ENCODE measurements at regions not wholly inside any gene's neighbourhood (a gene's known extent, or its start where the extent isn't known, plus 50 kb on each side); places are given as distances from the start of the nearest gene placed in this dataset.

DNA sequence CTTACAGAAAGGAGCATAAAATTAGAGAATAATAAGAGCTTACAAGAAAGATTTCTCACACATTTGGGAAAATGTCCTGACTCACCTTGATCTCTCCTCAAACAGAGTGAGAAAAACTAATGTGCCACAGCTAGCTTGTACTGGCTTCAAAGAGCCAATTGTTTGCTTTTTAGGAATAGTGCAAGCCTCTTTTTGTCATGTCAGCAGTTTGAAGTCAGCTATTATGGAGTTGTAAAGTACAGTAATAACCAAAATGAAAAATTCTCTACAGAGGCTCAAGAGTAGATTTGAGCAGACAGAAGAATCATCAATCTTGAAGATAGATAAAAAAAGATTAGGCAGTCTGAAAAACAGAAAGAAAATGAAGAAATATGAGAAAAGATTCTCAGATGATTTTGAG is 313.4 kb upstream of the GPR149 start:
- H3K36me3 Mint-ChIP-seq, result no peaks in the 10 kb centered on the region

GRCh38 chr3:154734468-154734867 is 304.5 kb upstream of the GPR149 start:
- H3K27me3 Mint-ChIP-seq, result no peaks in the 10 kb centered on the region
- H3K9me3 Mint-ChIP-seq, result peaks cover 0 to 3% (median 0%) of the 10 kb centered on the region in 7 donors
- H3K27ac Mint-ChIP-seq, result no peak overlapping the region
- ATAC-seq (ENCODE audit: low read depth in 2 of 2) (no peak), DNase-seq (no peak)
- no peak overlapping the region for H3K4me3 Mint-ChIP-seq
- H3K36me3 Mint-ChIP-seq, result no peaks in the 10 kb centered on the region
- H3K4me1 Mint-ChIP-seq, result no peaks in the 10 kb centered on the region

More for the DNA sequence above, 313.4 kb upstream of the GPR149 start:
- Mint-ChIP-seq H3K9me3 (peaks cover 2 to 17% (median 14%) of the 10 kb centered on the region in 7 donors), H3K27ac (no peak overlapping the region), H3K27me3 (no peaks in the 10 kb centered on the region), H3K4me3 (no peak overlapping the region), H3K4me1 (no peaks in the 10 kb centered on the region)
- DNase-seq (no peak), ATAC-seq (ENCODE audit: low read depth in 2 of 2) (no peak)

DNA sequence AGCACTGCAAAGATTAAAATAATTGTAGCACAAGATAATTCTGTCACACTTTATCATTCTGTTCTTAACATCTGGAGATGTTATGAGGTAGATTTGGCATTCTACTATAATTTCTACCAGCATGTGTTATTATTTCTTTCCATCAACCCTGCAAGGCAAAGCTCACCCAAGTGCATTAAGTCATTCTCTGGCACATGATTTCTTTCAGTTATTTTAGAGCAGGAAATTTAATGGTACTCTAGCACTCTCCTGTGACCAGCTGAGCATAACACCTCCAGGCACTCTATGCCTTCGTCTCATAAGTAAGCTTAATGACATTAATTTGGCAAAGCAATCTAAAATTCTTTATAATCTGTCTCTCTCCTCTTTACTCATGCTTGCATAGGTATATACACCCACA is 300.2 kb upstream of the GPR149 start:
- no peak for ATAC-seq (ENCODE audit: low read depth in 2 of 2)

DNA sequence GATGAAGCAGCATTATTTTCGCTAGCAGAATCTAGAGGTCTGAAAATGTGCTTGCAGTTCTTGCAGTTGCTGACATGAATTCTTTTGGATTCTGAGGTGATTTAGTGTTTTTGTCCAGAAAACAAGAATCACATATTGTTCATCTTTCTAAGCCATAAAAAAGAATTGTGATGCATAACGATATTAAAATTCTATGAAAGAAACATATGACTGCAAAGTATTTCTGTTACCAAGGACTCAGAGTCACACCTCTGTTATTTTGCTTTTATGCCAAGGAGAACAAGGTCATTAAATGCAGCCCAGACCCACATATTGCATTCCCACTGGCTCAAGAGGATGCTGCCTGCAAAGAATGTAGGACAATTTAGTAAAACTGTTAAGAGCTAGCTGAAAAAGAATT is 299.8 kb upstream of the GPR149 start:
- Mint-ChIP-seq H3K36me3 (no peaks in the 10 kb centered on the region), H3K9me3 (peaks cover 0 to 5% (median 0%) of the 10 kb centered on the region in 7 donors), H3K27ac (no peak overlapping the region), H3K4me1 (no peaks in the 10 kb centered on the region), H3K4me3 (no peak overlapping the region), H3K27me3 (no peaks in the 10 kb centered on the region)
- ATAC-seq (ENCODE audit: low read depth in 2 of 2) (no peak), DNase-seq (no peak)

More for the DNA sequence above, 300.2 kb upstream of the GPR149 start:
- Mint-ChIP-seq H3K4me3 (no peak overlapping the region), H3K27ac (no peak overlapping the region), H3K4me1 (no peaks in the 10 kb centered on the region), H3K9me3 (peaks cover 0 to 5% (median 0%) of the 10 kb centered on the region in 7 donors), H3K36me3 (no peaks in the 10 kb centered on the region), H3K27me3 (no peaks in the 10 kb centered on the region)
- DNase-seq, result no peak

DNA sequence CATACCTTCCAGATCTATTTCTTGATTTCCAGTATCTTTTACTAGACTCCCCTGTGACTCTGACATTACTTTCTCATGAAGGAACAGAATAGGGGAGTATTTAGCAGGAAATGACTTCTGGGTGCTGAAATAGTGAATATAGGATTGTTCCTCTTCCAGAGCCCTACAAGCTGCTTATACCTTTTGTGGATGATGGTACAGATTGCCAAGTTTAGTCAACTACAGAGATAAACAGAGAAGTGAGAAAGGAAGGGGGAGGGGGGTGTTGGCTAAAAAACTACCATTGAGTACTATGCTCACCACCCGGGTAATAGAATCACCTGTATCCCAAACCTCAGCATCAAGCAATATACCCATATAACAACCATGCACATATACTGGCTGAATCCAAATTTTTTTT is 298.3 kb upstream of the GPR149 start:
- Mint-ChIP-seq H3K9me3 (peaks cover 0 to 5% (median 0%) of the 10 kb centered on the region in 7 donors), H3K4me1 (no peaks in the 10 kb centered on the region), H3K27ac (no peak overlapping the region), H3K36me3 (no peaks in the 10 kb centered on the region), H3K4me3 (no peak overlapping the region), H3K27me3 (peaks cover 0 to 8% (median 0%) of the 10 kb centered on the region in 3 donors)
- DNase-seq, result no peak
- ATAC-seq (ENCODE audit: low read depth in 2 of 2), result no peak

DNA sequence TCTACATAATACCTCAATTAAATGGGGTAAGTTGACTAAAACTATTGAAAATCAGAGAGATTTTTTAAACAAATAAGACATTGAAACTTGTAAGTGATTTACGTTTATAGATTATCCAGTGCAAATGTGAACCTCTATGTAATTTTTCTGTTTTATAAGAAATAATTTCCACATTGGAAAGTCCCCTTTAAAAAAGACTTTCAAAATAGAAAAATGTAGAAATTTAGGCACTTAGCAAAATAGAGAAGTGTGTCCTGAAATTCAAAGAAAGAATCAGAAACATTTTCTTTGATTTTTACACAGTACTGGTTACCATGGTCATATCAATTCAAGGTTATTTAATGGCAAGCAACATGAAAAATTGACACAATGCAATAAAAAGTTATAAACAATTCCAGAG is 290.9 kb upstream of the GPR149 start:
- Mint-ChIP-seq H3K27me3 (peaks cover 0 to 8% (median 0%) of the 10 kb centered on the region in 3 donors), H3K36me3 (no peaks in the 10 kb centered on the region), H3K9me3 (no peaks in the 10 kb centered on the region), H3K4me3 (no peak overlapping the region), H3K4me1 (no peaks in the 10 kb centered on the region), H3K27ac (no peak overlapping the region)
- DNase-seq (no peak), ATAC-seq (ENCODE audit: low read depth in 2 of 2) (no peak)

GRCh38 chr3:154718053-154718452 is 288.1 kb upstream of the GPR149 start:
- H3K4me3 Mint-ChIP-seq, result no peak overlapping the region
- no peaks in the 10 kb centered on the region for H3K27me3 Mint-ChIP-seq
- H3K4me1 Mint-ChIP-seq, result no peaks in the 10 kb centered on the region
- ATAC-seq (ENCODE audit: low read depth in 2 of 2), result no peak
- no peaks in the 10 kb centered on the region for H3K9me3 Mint-ChIP-seq
- no peak overlapping the region for H3K27ac Mint-ChIP-seq
- no peaks in the 10 kb centered on the region for H3K36me3 Mint-ChIP-seq
- no peak for DNase-seq

GRCh38 chr3:154716170-154716569 is 286.2 kb upstream of the GPR149 start:
- no peaks in the 10 kb centered on the region for H3K9me3 Mint-ChIP-seq
- DNase-seq (no peak), ATAC-seq (ENCODE audit: low read depth in 2 of 2) (no peak)
- H3K4me3 Mint-ChIP-seq, result no peak overlapping the region
- H3K4me1 Mint-ChIP-seq, result no peaks in the 10 kb centered on the region
- H3K36me3 Mint-ChIP-seq, result no peaks in the 10 kb centered on the region
- no peaks in the 10 kb centered on the region for H3K27me3 Mint-ChIP-seq
- H3K27ac Mint-ChIP-seq, result no peak overlapping the region

DNA sequence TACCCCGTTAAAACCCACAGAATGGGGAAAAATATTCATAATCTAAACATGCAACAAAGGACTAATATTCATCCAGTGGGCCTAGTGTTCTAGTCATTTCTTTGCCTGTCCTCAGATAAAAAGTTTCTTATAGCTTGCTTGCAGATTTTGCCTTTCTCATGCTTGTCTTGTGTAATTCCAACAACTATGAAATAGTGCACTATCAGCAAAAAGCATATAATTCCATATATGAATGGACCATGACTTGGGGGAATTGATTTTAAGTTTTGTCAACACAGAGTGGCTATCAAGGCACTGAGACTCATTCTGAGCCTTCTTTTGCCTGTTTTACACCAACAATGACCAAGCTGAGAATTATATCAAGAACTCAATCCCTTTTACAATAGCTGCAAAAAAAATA is 278.6 kb upstream of the GPR149 start:
- H3K4me1 Mint-ChIP-seq, result no peaks in the 10 kb centered on the region
- no peaks in the 10 kb centered on the region for H3K36me3 Mint-ChIP-seq
- ATAC-seq (ENCODE audit: low read depth in 2 of 2) (no peak), DNase-seq (no peak)
- peaks cover 0 to 6% (median 0%) of the 10 kb centered on the region in 7 donors for H3K9me3 Mint-ChIP-seq
- H3K27ac Mint-ChIP-seq, result no peak overlapping the region
- H3K27me3 Mint-ChIP-seq, result no peaks in the 10 kb centered on the region
- H3K4me3 Mint-ChIP-seq, result no peak overlapping the region

- DNase-seq (no peak), ATAC-seq (ENCODE audit: low read depth in 2 of 2) (no peak)
- Mint-ChIP-seq H3K9me3 (peaks cover 0 to 5% (median 0%) of the 10 kb centered on the region in 7 donors), H3K4me1 (no peaks in the 10 kb centered on the region), H3K4me3 (no peak overlapping the region), H3K36me3 (no peaks in the 10 kb centered on the region), H3K27ac (no peak overlapping the region), H3K27me3 (peaks cover 0 to 7% (median 4%) of the 10 kb centered on the region in 3 donors)
Measured at GRCh38 chr3:154701055-154701454, 271.1 kb upstream of the GPR149 start.

- H3K36me3 Mint-ChIP-seq, result no peaks in the 10 kb centered on the region
- ATAC-seq (ENCODE audit: low read depth in 2 of 2) (no peak), DNase-seq (no peak)
- H3K27ac Mint-ChIP-seq, result no peak overlapping the region
- H3K4me1 Mint-ChIP-seq, result no peaks in the 10 kb centered on the region
- H3K9me3 Mint-ChIP-seq, result no peaks in the 10 kb centered on the region
- H3K4me3 Mint-ChIP-seq, result no peak overlapping the region
- no peaks in the 10 kb centered on the region for H3K27me3 Mint-ChIP-seq
Measured at GRCh38 chr3:154690413-154690812, 260.4 kb upstream of the GPR149 start.

- no peaks in the 10 kb centered on the region for H3K4me1 Mint-ChIP-seq
Measured at GRCh38 chr3:154684440-154684839, 254.4 kb upstream of the GPR149 start.

DNA sequence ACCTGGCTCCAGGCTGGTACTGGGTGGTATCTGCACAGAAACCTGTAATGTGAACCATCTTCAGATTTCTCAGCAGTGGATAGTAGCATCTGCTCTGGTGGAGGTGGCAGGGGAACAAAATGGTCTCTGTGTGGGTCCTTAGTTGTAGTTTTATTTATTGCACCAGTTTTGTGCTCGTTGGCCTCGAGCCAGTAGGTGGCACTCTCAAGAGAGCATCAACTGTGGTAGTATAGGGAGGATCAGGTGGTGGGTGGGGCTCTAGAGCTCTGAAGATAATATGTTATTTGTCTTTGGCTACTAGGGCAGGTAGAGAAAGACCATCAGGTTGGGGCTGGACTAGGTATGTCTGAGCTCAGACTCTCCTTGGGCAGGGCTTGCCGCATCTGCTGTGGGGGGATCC is 254.0 kb upstream of the GPR149 start:
- Mint-ChIP-seq H3K4me1 (no peaks in the 10 kb centered on the region), H3K4me3 (no peak overlapping the region), H3K36me3 (no peaks in the 10 kb centered on the region), H3K9me3 (peaks cover 3 to 14% (median 12%) of the 10 kb centered on the region in 7 donors), H3K27ac (peak overlapping the region in 1 of 6 donors; percentile 67), H3K27me3 (peaks cover 0 to 4% (median 0%) of the 10 kb centered on the region in 3 donors)
- DNase-seq, result no peak
- no peak for ATAC-seq (ENCODE audit: low read depth in 2 of 2)

More at GRCh38 chr3:154684440-154684839, 254.4 kb upstream of the GPR149 start:
- H3K27ac Mint-ChIP-seq, result no peak overlapping the region
- H3K4me3 Mint-ChIP-seq, result no peak overlapping the region
- H3K36me3 Mint-ChIP-seq, result no peaks in the 10 kb centered on the region
- DNase-seq, result no peak
- H3K27me3 Mint-ChIP-seq, result peaks cover 0 to 4% (median 0%) of the 10 kb centered on the region in 3 donors
- H3K9me3 Mint-ChIP-seq, result peaks cover 3 to 14% (median 12%) of the 10 kb centered on the region in 7 donors
- no peak for ATAC-seq (ENCODE audit: low read depth in 2 of 2)

GRCh38 chr3:154678041-154678654 is 248.2 kb upstream of the GPR149 start:
- no peak for DNase-seq
- H3K9me3 Mint-ChIP-seq, result peaks cover 0 to 10% (median 4%) of the 10 kb centered on the region in 7 donors
- no peak for ATAC-seq (ENCODE audit: low read depth in 2 of 2)
- H3K4me3 Mint-ChIP-seq, result no peak overlapping the region
- H3K27me3 Mint-ChIP-seq, result no peaks in the 10 kb centered on the region
- no peak overlapping the region for H3K27ac Mint-ChIP-seq
- H3K36me3 Mint-ChIP-seq, result no peaks in the 10 kb centered on the region
- H3K4me1 Mint-ChIP-seq, result no peaks in the 10 kb centered on the region

DNA sequence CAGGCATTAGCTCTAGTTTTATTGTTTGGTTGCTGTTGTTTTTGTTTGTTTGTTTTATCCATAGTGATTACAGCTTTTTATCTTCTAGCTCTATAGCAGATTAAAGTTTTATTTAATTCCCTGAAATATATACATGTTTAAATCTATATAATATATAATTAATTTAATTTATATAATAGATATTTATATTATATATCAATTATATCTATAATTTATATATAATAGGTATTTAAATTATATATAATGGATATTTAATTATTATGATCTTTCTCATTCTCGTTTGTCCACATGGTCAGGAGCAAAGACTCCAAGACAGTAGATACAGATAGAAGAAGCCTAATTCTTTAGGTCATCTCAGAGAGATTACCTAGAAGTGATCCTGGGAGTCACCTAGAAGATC is 238.8 kb upstream of the GPR149 start:
- no peaks in the 10 kb centered on the region for H3K36me3 Mint-ChIP-seq
- no peak overlapping the region for H3K27ac Mint-ChIP-seq
- H3K9me3 Mint-ChIP-seq, result peaks cover 0 to under 1% (median 0%) of the 10 kb centered on the region in 7 donors
- H3K4me1 Mint-ChIP-seq, result no peaks in the 10 kb centered on the region
- no peak for ATAC-seq (ENCODE audit: low read depth in 2 of 2)
- H3K27me3 Mint-ChIP-seq, result no peaks in the 10 kb centered on the region
- no peak overlapping the region for H3K4me3 Mint-ChIP-seq
- DNase-seq, result no peak

Measured in naive B cell (primary cell).